Ectodermal cell (in vitro differentiated cells): ENCODE measurements at regions not wholly inside any gene's neighbourhood (a gene's known extent, or its start where the extent isn't known, plus 50 kb on each side); places are given as distances from the start of the nearest gene placed in this dataset.

Source experiments
- H3K27ac ChIP-seq: 2 replicates; pipeline ENCODE4 v1.7.0; 2013; ENCODE audit warnings: mild to moderate bottlenecking, low read depth, low read length; ENCODE audit not compliant: insufficient read depth, poor library complexity, severe bottlenecking
- H3K27me3 ChIP-seq: 2 replicates; pipeline ENCODE4 v1.7.0; 2013; ENCODE audit warnings: mild to moderate bottlenecking, low read length; ENCODE audit not compliant: insufficient read depth, control insufficient read depth, poor library complexity, severe bottlenecking
- H3K36me3 ChIP-seq: one replicate; pipeline ENCODE4 v1.7.0; 2013; ENCODE audit warnings: low read length; ENCODE audit not compliant: control insufficient read depth, insufficient read depth
- H3K4me1 ChIP-seq: one replicate; pipeline ENCODE4 v1.7.0; 2013; ENCODE audit warnings: low read length; ENCODE audit not compliant: control insufficient read depth, insufficient read depth
- H3K4me3 ChIP-seq: 2 replicates; pipeline ENCODE4 v1.7.0; 2013; ENCODE audit warnings: low read depth, low read length, control low read depth; ENCODE audit not compliant: insufficient read depth
- H3K9me3 ChIP-seq: 2 replicates; pipeline ENCODE4 v1.7.0; 2013; ENCODE audit warnings: mild to moderate bottlenecking, low read length, moderate library complexity; ENCODE audit not compliant: control insufficient read depth
- WGBS, 2 experiments: methylation state at CpG; one replicate each; pipeline ENCODE4 v1.1.7; 2013; ENCODE audit warnings: missing lambda C conversion rate in 2 of 2; 5-methylcytosine and 5-hydroxymethylcytosine counted together

GRCh38 chr3:118781839-118782238 is 252.8 kb downstream of the IGSF11 start:
- H3K27ac ChIP-seq: no peak overlapping the region
- no peaks in the 10 kb centered on the region for H3K9me3 ChIP-seq
- no peaks in the 10 kb centered on the region for H3K4me1 ChIP-seq
- no peaks in the 10 kb centered on the region for H3K27me3 ChIP-seq
- no peaks in the 10 kb centered on the region for H3K36me3 ChIP-seq
- H3K4me3 ChIP-seq: no peak overlapping the region
- 90 to 100% methylated on average over 1 of the region's 1 CpG for WGBS, 2 experiments

DNA sequence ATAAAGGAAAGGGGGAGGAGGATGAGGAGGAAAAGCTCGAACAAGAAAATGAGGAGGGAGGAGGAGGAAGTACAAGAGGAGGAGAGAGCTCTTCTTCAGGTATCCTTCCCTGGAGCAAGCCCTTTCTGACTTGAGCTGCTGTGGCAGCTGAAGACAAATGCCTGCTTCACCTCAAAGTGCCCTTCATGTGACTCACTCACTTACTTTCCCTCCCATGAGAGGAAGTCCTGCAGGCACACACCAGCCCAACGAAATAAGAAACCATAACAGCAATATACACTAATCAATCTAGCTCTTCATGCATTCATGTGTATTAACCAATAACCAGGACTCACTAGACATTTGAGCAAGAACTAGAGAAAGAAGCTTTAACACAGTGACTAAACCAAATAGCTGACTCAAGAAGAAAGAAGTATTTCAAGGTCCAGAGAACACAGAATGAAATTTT is 251.9 kb downstream of the IGSF11 start:
- Histone ChIP-seq H3K9me3 (no peaks in the 10 kb centered on the region), H3K27me3 (no peaks in the 10 kb centered on the region), H3K36me3 (no peaks in the 10 kb centered on the region), H3K27ac (no peak overlapping the region), H3K4me1 (no peaks in the 10 kb centered on the region), H3K4me3 (no peak overlapping the region)
- WGBS, 2 experiments: 67 to 78% methylated on average over 2 of the region's 2 CpGs

GRCh38 chr3:118785415-118785814 is 249.2 kb downstream of the IGSF11 start:
- H3K27me3 ChIP-seq: no peaks in the 10 kb centered on the region
- no peaks in the 10 kb centered on the region for H3K36me3 ChIP-seq
- no peak overlapping the region for H3K27ac ChIP-seq
- no peaks in the 10 kb centered on the region for H3K4me1 ChIP-seq
- H3K9me3 ChIP-seq: no peaks in the 10 kb centered on the region
- no peak overlapping the region for H3K4me3 ChIP-seq

GRCh38 chr3:118791246-118791645 is 243.4 kb downstream of the IGSF11 start:
- Histone ChIP-seq H3K4me3 (no peak overlapping the region), H3K4me1 (no peaks in the 10 kb centered on the region), H3K27me3 (no peaks in the 10 kb centered on the region), H3K27ac (no peak overlapping the region), H3K36me3 (no peaks in the 10 kb centered on the region), H3K9me3 (no peaks in the 10 kb centered on the region)
- 80 to 94% methylated on average over 5 of the region's 5 CpGs for WGBS, 2 experiments

DNA sequence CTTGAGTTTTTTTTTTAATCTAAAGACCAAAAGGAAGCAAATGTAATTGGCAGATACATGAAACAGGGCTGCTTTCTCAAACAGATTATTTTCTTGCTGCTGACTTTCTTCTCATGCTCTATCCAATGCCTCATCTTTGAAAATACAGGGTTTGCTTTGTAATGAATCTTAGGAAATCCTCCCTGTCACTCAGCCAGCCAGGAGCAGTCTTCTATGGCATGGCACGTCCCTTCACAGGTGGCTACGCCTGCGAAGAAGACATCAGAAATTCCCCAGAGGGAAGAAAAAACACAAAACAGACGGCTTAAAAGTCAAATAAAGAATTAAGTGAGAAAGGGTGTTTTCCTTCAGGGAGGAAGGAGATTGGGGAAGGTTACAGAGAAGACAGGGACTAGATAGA is 242.5 kb downstream of the IGSF11 start:
- no peaks in the 10 kb centered on the region for H3K36me3 ChIP-seq
- no peaks in the 10 kb centered on the region for H3K4me1 ChIP-seq
- no peak overlapping the region for H3K27ac ChIP-seq
- no peaks in the 10 kb centered on the region for H3K9me3 ChIP-seq
- 60% methylated on average over 4 of the region's 4 CpGs for WGBS, 2 experiments
- H3K4me3 ChIP-seq: no peak overlapping the region
- H3K27me3 ChIP-seq: no peaks in the 10 kb centered on the region

DNA sequence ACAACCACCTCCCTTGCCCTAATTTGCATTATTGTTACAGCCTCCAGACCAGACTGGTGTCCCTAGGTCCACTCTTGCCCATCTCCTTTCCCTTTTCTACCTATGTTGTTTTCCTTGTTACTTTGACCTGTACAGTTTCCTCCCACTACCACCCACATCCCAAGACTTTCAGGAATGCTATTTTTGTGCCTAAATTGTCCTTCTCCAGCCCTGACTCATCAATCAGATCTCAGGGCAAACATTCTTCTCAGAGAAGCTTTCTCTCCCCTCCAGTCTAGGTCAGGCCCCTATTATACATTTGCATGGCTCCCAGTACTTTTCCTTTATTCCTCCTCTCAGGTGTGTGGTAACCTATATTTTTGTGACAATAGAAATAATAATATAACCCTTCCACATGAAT is 241.5 kb downstream of the IGSF11 start:
- no peak overlapping the region for H3K4me3 ChIP-seq
- H3K27me3 ChIP-seq: no peaks in the 10 kb centered on the region
- no peaks in the 10 kb centered on the region for H3K9me3 ChIP-seq
- no peaks in the 10 kb centered on the region for H3K4me1 ChIP-seq
- H3K27ac ChIP-seq: no peak overlapping the region
- no peaks in the 10 kb centered on the region for H3K36me3 ChIP-seq

DNA sequence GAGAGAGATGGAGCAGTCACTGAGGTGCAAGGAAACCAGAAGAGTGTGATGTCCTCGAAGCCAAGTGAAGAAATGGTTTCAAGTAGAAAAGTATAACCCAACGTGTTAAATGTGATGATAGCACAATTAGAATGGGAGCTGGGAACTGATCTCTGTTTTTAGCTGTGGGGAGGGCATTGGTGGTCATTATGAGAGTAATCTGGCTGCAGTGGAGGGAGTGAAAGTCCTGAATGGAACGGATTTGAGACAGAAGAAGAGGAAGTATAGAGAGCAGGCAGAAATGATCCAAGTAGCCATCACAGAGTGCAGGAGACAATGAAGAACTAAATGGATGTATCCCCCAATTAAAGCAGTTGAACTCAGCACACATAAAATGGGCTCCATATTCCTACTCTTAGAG is 235.3 kb downstream of the IGSF11 start:
- no peaks in the 10 kb centered on the region for H3K27me3 ChIP-seq
- WGBS, 2 experiments: 90 to 94% methylated on average over 3 of the region's 3 CpGs
- no peak overlapping the region for H3K4me3 ChIP-seq
- H3K4me1 ChIP-seq: no peaks in the 10 kb centered on the region
- no peaks in the 10 kb centered on the region for H3K9me3 ChIP-seq
- H3K36me3 ChIP-seq: no peaks in the 10 kb centered on the region
- H3K27ac ChIP-seq: no peak overlapping the region

DNA sequence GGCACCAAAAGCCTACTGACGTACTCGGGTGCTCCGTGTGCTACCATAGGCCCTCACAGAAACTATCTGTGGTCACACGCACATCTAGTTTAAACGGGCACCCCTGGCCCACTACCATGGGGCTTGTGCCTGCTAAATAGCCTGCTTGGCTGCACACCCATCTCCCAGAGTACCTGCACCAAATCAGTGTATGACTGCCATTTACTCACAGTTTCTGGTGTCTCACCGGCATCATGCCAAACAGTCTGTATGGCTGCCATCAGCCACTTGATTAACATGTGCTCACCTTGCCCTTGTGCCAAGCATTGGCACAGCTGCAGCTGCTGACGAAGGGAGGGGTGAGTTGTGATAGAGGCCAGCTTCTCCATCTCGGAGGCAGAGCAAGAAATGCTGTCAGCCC is 232.7 kb downstream of the IGSF11 start:
- Histone ChIP-seq H3K4me1 (no peaks in the 10 kb centered on the region), H3K27ac (no peak overlapping the region), H3K9me3 (no peaks in the 10 kb centered on the region), H3K4me3 (no peak overlapping the region), H3K27me3 (no peaks in the 10 kb centered on the region), H3K36me3 (no peaks in the 10 kb centered on the region)
- WGBS, 2 experiments: 93 to 96% methylated on average over 8 of the region's 8 CpGs

GRCh38 chr3:118802325-118803095 is 232.1 kb downstream of the IGSF11 start:
- WGBS, 2 experiments: 91% methylated on average over 13 of the region's 13 CpGs
- no peaks in the 10 kb centered on the region for H3K9me3 ChIP-seq
- H3K36me3 ChIP-seq: no peaks in the 10 kb centered on the region
- no peak overlapping the region for H3K4me3 ChIP-seq
- H3K4me1 ChIP-seq: no peaks in the 10 kb centered on the region
- H3K27me3 ChIP-seq: no peaks in the 10 kb centered on the region
- no peak overlapping the region for H3K27ac ChIP-seq

DNA sequence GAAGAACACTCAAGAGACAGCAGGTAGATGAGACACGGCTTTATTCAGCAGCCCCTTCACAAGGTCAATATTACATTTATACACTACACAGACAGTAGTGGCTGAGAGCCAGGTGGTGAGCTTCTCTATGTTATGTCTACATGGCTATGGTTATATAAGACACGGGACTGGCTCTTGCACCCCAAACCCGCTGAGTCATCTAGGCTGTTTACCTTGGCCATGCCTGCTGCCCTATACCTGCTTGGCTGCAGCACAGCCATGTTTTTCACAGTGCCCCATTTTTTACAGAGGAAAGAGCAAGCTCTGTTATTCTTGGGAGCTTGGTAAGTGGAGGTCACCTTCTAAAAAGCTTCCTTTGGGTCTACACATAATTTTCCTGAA is 231.6 kb downstream of the IGSF11 start:
- no peak overlapping the region for H3K4me3 ChIP-seq
- no peak overlapping the region for H3K27ac ChIP-seq
- H3K4me1 ChIP-seq: no peaks in the 10 kb centered on the region
- WGBS, 2 experiments: 95 to 98% methylated on average over 3 of the region's 3 CpGs
- H3K36me3 ChIP-seq: no peaks in the 10 kb centered on the region
- no peaks in the 10 kb centered on the region for H3K9me3 ChIP-seq
- H3K27me3 ChIP-seq: no peaks in the 10 kb centered on the region

- Histone ChIP-seq H3K27ac (no peak overlapping the region), H3K4me3 (no peak overlapping the region), H3K4me1 (peaks cover 4% of the 10 kb centered on the region), H3K9me3 (no peaks in the 10 kb centered on the region), H3K27me3 (no peaks in the 10 kb centered on the region), H3K36me3 (no peaks in the 10 kb centered on the region)
- 89% methylated on average over 1 to 2 of the region's 2 CpGs for WGBS, 2 experiments
These were observed 229.6 kb downstream of the IGSF11 start for GRCh38 chr3:118805007-118805406.
